ENCODE measurements at regions not wholly inside any gene's neighbourhood (a gene's known extent, or its start where the extent isn't known, plus 50 kb on each side); places are given as distances from the start of the nearest gene placed in this dataset.

- no peak for TF ChIP-seq CTCF (conservative IDR thresholded peaks at IDR 0.05; ENCODE audit: low read depth, low read length)
- TF ChIP-seq EZH2 (IDR thresholded peaks at IDR 0.05; ENCODE audit: low read length, unreplicated experiment), result no peak
- TF ChIP-seq EZH2phosphoT487 (IDR thresholded peaks at IDR 0.05; ENCODE audit: borderline replicate concordance, low read length), result no peak
Measured at GRCh38 chr4:17400686-17401085, 111.2 kb downstream of the QDPR start.
